Vagina (tissue), 2 donors: ENCODE measurements at regions not wholly inside any gene's neighbourhood (a gene's known extent, or its start where the extent isn't known, plus 50 kb on each side); places are given as distances from the start of the nearest gene placed in this dataset.

ENCODE experiments used
- CTCF ChIP-seq, 3 experiments: fragments of 450-650 bp in 2 of 3; fragments of 200-600 bp in 1 of 3; sonication (generic) in 1 of 3; IDR thresholded peaks; one replicate each; pipeline ENCODE4 v1.5.1; 2017 to 2019; ENCODE audit warnings: antibody characterized with exemption in 3 of 3, mild to moderate bottlenecking in 2 of 3, moderate library complexity in 2 of 3
- POLR2A ChIP-seq, 2 donors: fragments of 450-650 bp; IDR thresholded peaks; one replicate each; pipeline ENCODE4 v1.6.1; 2017; ENCODE audit warnings: antibody characterized with exemption in 2 of 2, mild to moderate bottlenecking in 2 of 2, moderate library complexity in 2 of 2
- POLR2AphosphoS5 ChIP-seq, 2 donors: sonication (generic); formaldehyde crosslinking; IDR thresholded peaks; one replicate each; pipeline ENCODE4 v1.9.0; 2017; ENCODE audit warnings: antibody characterized with exemption in 2 of 2, mild to moderate bottlenecking in 2 of 2, low read depth in 1 of 2; ENCODE audit not compliant: insufficient read depth in 1 of 2

DNA sequence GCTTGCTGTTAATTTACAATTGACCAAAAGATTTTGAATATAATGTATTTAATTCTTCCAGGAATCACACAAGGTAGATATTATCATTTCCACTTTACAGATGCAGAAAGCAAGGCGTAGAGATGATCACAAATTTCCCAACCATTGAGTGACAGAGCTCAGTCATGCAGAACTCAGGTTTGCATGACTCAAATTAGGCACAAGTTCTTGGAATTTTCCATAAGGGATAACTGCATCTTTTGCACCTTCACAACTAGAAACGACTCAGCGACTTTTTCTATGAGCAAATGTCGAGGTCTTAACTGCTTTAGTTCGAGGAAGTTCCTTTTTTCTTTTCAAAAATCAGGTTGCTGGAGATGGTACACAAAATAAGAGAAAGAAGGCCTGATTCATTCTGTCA is 265.5 kb upstream of the PAPPA start:
- TF ChIP-seq POLR2A (IDR thresholded peaks at IDR 0.05) (no peak), CTCF (IDR thresholded peaks at IDR 0.05) (no peak), POLR2AphosphoS5 (IDR thresholded peaks at IDR 0.05; ENCODE audit: insufficient read depth in 1 of 2, low read depth in 1 of 2) (no peak)
